OCI-LY3 (cell line): ENCODE measurements at regions not wholly inside any gene's neighbourhood (a gene's known extent, or its start where the extent isn't known, plus 50 kb on each side); places are given as distances from the start of the nearest gene placed in this dataset.
A peak's percentile ranks its signal among the peaks of the same experiment; 100 is the strongest.

Source experiments
- H2AFZ ChIP-seq: fragments of 200-600, 300-600 bp; shearing (Covaris generic); 2 replicates; pipeline ENCODE4 v1.6.0; 2014; ENCODE audit warnings: antibody characterized with exemption, low read depth, low read length
- H3K27ac ChIP-seq: fragments of 200-600, 300-600 bp; sonication (generic); 2 replicates; pipeline ENCODE4 v1.5.1; 2014; ENCODE audit warnings: mild to moderate bottlenecking, low read length, moderate library complexity, mixed read lengths
- H3K27me3 ChIP-seq: fragments of 200-600, 300-600 bp; sonication (generic); 2 replicates; pipeline ENCODE4 v1.6.1; 2014; ENCODE audit warnings: low read depth, low read length, mixed read lengths
- H3K36me3 ChIP-seq: fragments of 200-600, 300-600 bp; sonication (generic); replicated peaks from 2 replicates; pipeline ENCODE3; 2014; ENCODE audit warnings: low read depth, low read length, mixed read lengths
- H3K4me1 ChIP-seq: fragments of 300-600, 200-600 bp; sonication (generic); 2 replicates; pipeline ENCODE4 v1.6.1; 2014; ENCODE audit warnings: low read length, mixed read lengths
- H3K4me2 ChIP-seq: fragments of 200-600, 300-600 bp; sonication (generic); 2 replicates; pipeline ENCODE4 v1.6.1; 2014; ENCODE audit warnings: low read length, mixed read lengths
- H3K4me3 ChIP-seq: fragments of 300-600, 200-600 bp; sonication (generic); 2 replicates; pipeline ENCODE4 v1.5.1; 2014; ENCODE audit warnings: antibody characterized with exemption, mild to moderate bottlenecking, low read length, moderate library complexity
- H3K79me2 ChIP-seq: fragments of 300-600, 200-600 bp; shearing (Covaris generic); 2 replicates; pipeline ENCODE4 v1.6.1; 2014; ENCODE audit warnings: mild to moderate bottlenecking, low read length, mixed read lengths
- H3K9ac ChIP-seq: fragments of 300-600, 200-600 bp; shearing (Covaris generic); 2 replicates; pipeline ENCODE4 v1.6.0; 2014; ENCODE audit warnings: mild to moderate bottlenecking, low read length, moderate library complexity
- H3K9me3 ChIP-seq: fragments of 200-600, 300-600 bp; shearing (Covaris generic); 2 replicates; pipeline ENCODE4 v1.6.1; 2014; ENCODE audit warnings: low read length, mixed read lengths; ENCODE audit not compliant: insufficient read depth
- H4K20me1 ChIP-seq: fragments of 200-600, 300-600 bp; sonication (generic); 2 replicates; pipeline ENCODE4 v1.6.1; 2016; ENCODE audit warnings: low read length, mixed read lengths; ENCODE audit not compliant: insufficient read depth
- CTCF ChIP-seq: fragments of 200-600, 300-600 bp; sonication (generic); IDR thresholded peaks from 2 replicates; pipeline ENCODE4 v1.5.1; 2014; ENCODE audit warnings: antibody characterized with exemption, low read length, low read depth
- EZH2phosphoT487 ChIP-seq: fragments of 200-600 bp; shearing (Covaris generic); IDR thresholded peaks from 2 replicates; pipeline ENCODE4 v1.6.1; 2018; ENCODE audit warnings: antibody characterized with exemption, mixed run types, low read depth

GRCh38 chr3:189041482-189042090 lies 130.2 kb upstream of the TPRG1 start:
- H3K9ac ChIP-seq = peak overlapping the region; percentile 2; the same call in 1 of the 2 replicates
- no peak overlapping the region for H3K27ac ChIP-seq
- H4K20me1 ChIP-seq = no peaks in the 10 kb centered on the region
- peak overlapping the region; percentile 59 for H3K4me2 ChIP-seq
- no peaks in the 10 kb centered on the region for H3K9me3 ChIP-seq
- no peak overlapping the region; the same call in 1 of the 2 replicates for H3K4me3 ChIP-seq
- no peaks in the 10 kb centered on the region for H3K27me3 ChIP-seq
- no peaks in the 10 kb centered on the region for H3K36me3 ChIP-seq
- peaks cover 16% of the 10 kb centered on the region for H3K4me1 ChIP-seq
- peak; percentile 81 for TF ChIP-seq CTCF
- TF ChIP-seq EZH2phosphoT487 = no peak
- H2AFZ ChIP-seq = peak overlapping the region; percentile 23; the same call in 1 of the 2 replicates
- H3K79me2 ChIP-seq = no peaks in the 10 kb centered on the region

DNA sequence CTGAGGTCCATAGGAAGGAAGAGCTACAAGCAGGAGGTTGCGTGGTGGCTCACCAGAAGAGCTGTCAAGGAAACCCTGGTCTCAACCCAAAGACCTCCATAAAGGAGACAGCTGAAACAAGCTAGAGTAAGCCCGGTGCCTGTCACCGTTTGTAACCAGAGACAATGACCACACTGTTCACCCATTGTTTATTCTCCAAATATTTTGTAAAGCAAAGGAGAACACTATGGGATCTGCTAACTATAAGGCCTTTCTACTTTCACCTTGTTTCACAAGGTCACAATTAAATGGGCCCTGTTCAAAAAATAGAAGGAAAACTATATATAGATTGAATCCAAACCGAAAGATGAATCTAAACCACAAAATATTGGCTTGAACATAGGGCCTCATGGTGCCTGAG lies 128.9 kb upstream of the TPRG1 start:
- Histone ChIP-seq H4K20me1 (no peaks in the 10 kb centered on the region), H3K79me2 (no peaks in the 10 kb centered on the region), H3K27ac (no peak overlapping the region), H3K4me2 (no peak overlapping the region), H3K9me3 (no peaks in the 10 kb centered on the region), H3K9ac (no peak overlapping the region), H3K4me1 (peaks cover 16% of the 10 kb centered on the region), H3K27me3 (no peaks in the 10 kb centered on the region), H3K36me3 (no peaks in the 10 kb centered on the region), H3K4me3 (no peak overlapping the region), H2AFZ (no peak overlapping the region)
- TF ChIP-seq EZH2phosphoT487 = no peak
- no peak for TF ChIP-seq CTCF

- H3K27ac ChIP-seq = no peak overlapping the region
- no peak overlapping the region for H3K4me2 ChIP-seq
- H2AFZ ChIP-seq = no peak overlapping the region
- 0 out of 2 replicates have a peak, but pooled peaks cover 4% of the 10 kb centered on the region for H3K4me1 ChIP-seq
- H3K79me2 ChIP-seq = no peaks in the 10 kb centered on the region
- no peak overlapping the region for H3K4me3 ChIP-seq
- H4K20me1 ChIP-seq = no peaks in the 10 kb centered on the region
- peak; percentile 38 for TF ChIP-seq CTCF
- TF ChIP-seq EZH2phosphoT487 = no peak
- no peaks in the 10 kb centered on the region for H3K36me3 ChIP-seq
- H3K9me3 ChIP-seq = no peaks in the 10 kb centered on the region
- H3K27me3 ChIP-seq = no peaks in the 10 kb centered on the region
- no peak overlapping the region for H3K9ac ChIP-seq
Observed at GRCh38 chr3:189049458-189050236, 122.1 kb upstream of the TPRG1 start.

DNA sequence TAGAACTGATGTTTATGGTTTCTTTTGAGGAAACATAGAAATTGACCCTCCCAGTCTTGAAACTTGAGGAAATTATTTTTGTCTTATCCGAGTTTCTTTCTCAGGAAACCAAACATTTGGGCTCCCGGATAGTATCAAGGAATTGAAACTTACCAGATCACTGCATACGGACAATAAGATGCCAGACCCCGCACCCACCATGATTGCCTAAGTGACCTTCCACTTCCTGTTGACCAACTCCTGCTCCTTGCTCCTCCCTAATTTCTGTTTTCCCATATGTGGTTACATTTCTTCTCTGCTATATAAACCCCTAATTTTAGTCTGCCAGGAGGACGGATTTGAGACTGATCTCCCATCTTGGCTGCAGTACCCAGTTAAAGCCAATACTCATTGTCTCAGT lies 118.4 kb upstream of the TPRG1 start:
- no peaks in the 10 kb centered on the region for H3K27me3 ChIP-seq
- H3K36me3 ChIP-seq = no peaks in the 10 kb centered on the region
- no peak for TF ChIP-seq EZH2phosphoT487
- no peak for TF ChIP-seq CTCF
- H3K9ac ChIP-seq = no peak overlapping the region
- H4K20me1 ChIP-seq = no peaks in the 10 kb centered on the region
- no peak overlapping the region for H3K4me2 ChIP-seq
- H3K9me3 ChIP-seq = no peaks in the 10 kb centered on the region
- no peaks in the 10 kb centered on the region for H3K79me2 ChIP-seq
- no peak overlapping the region for H2AFZ ChIP-seq
- no peak overlapping the region for H3K27ac ChIP-seq
- 0 out of 2 replicates have a peak, but pooled peaks cover 4% of the 10 kb centered on the region for H3K4me1 ChIP-seq
- H3K4me3 ChIP-seq = no peak overlapping the region
